Neuron (in vitro differentiated cells): ENCODE measurements at regions not wholly inside any gene's neighbourhood (a gene's known extent, or its start where the extent isn't known, plus 50 kb on each side); places are given as distances from the start of the nearest gene placed in this dataset.

ENCODE experiments used
- H2AFZ ChIP-seq: one replicate; pipeline ENCODE4 v1.6.1; 2013; ENCODE audit warnings: low read depth, mild to moderate bottlenecking, inconsistent platforms, low read length, moderate library complexity
- H3K27me3 ChIP-seq: one replicate; pipeline ENCODE4 v1.6.1; 2013; ENCODE audit warnings: low read length; ENCODE audit not compliant: insufficient read depth
- H3K36me3 ChIP-seq: one replicate; pipeline ENCODE4 v1.6.1; 2013; ENCODE audit warnings: low read length; ENCODE audit not compliant: insufficient read depth
- H3K4me1 ChIP-seq: one replicate; pipeline ENCODE4 v1.6.1; 2013; ENCODE audit warnings: low read length; ENCODE audit not compliant: insufficient read depth
- H3K4me3 ChIP-seq: 2 replicates; pipeline ENCODE4 v1.5.1; 2013; ENCODE audit warnings: mild to moderate bottlenecking, low read length, moderate library complexity
- H3K9me3 ChIP-seq: one replicate; pipeline ENCODE4 v1.6.1; 2013; ENCODE audit warnings: low read length

- peak overlapping the region; percentile 5 for H2AFZ ChIP-seq
- H3K36me3 ChIP-seq, result no peaks in the 10 kb centered on the region
- H3K27me3 ChIP-seq, result no peaks in the 10 kb centered on the region
- no peak overlapping the region for H3K4me3 ChIP-seq
- peaks cover 6% of the 10 kb centered on the region for H3K9me3 ChIP-seq
- peaks cover 14% of the 10 kb centered on the region for H3K4me1 ChIP-seq
These were observed 131.5 kb upstream of the JCAD start for GRCh38 chr10:30190577-30191552.

DNA sequence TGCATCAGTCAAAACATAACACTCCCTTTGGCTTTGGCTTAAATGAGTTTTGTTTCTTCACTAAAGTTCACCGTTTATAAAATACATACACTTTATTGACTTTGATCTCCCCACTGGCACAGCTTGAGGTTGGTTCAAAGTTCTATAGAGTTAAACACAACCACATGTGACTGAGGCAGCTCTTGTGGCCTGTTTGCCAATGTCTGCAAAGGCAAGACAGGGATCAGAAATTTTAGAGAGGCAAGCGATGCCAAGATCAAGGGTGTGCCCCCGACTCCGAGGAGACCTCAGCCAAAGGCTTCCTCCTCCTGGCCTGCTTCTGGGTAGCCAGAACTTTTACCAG lies 129.8 kb upstream of the JCAD start:
- Histone ChIP-seq H3K4me3 (no peak overlapping the region), H3K9me3 (peaks cover under 1% of the 10 kb centered on the region), H3K36me3 (no peaks in the 10 kb centered on the region), H3K27me3 (no peaks in the 10 kb centered on the region), H2AFZ (no peak overlapping the region), H3K4me1 (peaks cover 14% of the 10 kb centered on the region)

- Histone ChIP-seq H3K4me1 (peaks cover 14% of the 10 kb centered on the region), H2AFZ (no peak overlapping the region), H3K4me3 (no peak overlapping the region), H3K27me3 (no peaks in the 10 kb centered on the region), H3K9me3 (no peaks in the 10 kb centered on the region), H3K36me3 (no peaks in the 10 kb centered on the region)
These were observed 129.3 kb upstream of the JCAD start for GRCh38 chr10:30188556-30189237.

GRCh38 chr10:30188101-30188500 lies 128.7 kb upstream of the JCAD start:
- Histone ChIP-seq H3K9me3 (no peaks in the 10 kb centered on the region), H3K27me3 (no peaks in the 10 kb centered on the region), H2AFZ (no peak overlapping the region), H3K4me1 (peaks cover 14% of the 10 kb centered on the region), H3K36me3 (no peaks in the 10 kb centered on the region), H3K4me3 (no peak overlapping the region)

- H3K4me1 ChIP-seq, result peaks cover 14% of the 10 kb centered on the region
- no peak overlapping the region for H3K4me3 ChIP-seq
- no peaks in the 10 kb centered on the region for H3K36me3 ChIP-seq
- H3K9me3 ChIP-seq, result no peaks in the 10 kb centered on the region
- no peak overlapping the region for H2AFZ ChIP-seq
- no peaks in the 10 kb centered on the region for H3K27me3 ChIP-seq
These were observed 127.6 kb upstream of the JCAD start for GRCh38 chr10:30187010-30187409.

- Histone ChIP-seq H3K27me3 (no peaks in the 10 kb centered on the region), H2AFZ (no peak overlapping the region), H3K36me3 (no peaks in the 10 kb centered on the region), H3K9me3 (no peaks in the 10 kb centered on the region), H3K4me3 (no peak overlapping the region), H3K4me1 (peaks cover 12% of the 10 kb centered on the region)
These were observed 127.0 kb upstream of the JCAD start for GRCh38 chr10:30186371-30186875.

GRCh38 chr10:30185916-30186315 lies 126.5 kb upstream of the JCAD start:
- Histone ChIP-seq H3K4me3 (no peak overlapping the region), H2AFZ (no peak overlapping the region), H3K4me1 (peaks cover 7% of the 10 kb centered on the region), H3K36me3 (no peaks in the 10 kb centered on the region), H3K27me3 (no peaks in the 10 kb centered on the region), H3K9me3 (no peaks in the 10 kb centered on the region)

DNA sequence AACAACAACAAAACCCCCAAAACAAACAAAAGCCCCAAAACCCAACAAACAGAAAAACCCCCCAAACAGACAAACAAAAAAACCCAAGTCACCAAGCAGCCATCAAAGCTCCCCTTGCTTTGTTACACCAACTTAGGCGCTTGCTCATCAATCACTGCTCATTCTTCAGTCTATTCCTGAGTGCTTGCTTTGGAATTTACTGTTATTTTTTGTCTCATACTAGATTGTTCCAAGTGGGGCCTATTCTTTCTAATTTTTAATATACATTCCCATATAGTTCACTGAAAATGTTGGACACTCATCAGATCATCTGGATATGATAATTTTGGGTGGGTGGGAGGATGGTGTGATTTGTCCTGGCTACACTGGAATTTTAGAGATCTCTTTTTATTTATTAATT lies 126.0 kb upstream of the JCAD start:
- Histone ChIP-seq H3K4me1 (peaks cover 3% of the 10 kb centered on the region), H3K9me3 (no peaks in the 10 kb centered on the region), H3K36me3 (no peaks in the 10 kb centered on the region), H3K27me3 (no peaks in the 10 kb centered on the region), H3K4me3 (no peak overlapping the region), H2AFZ (no peak overlapping the region)

DNA sequence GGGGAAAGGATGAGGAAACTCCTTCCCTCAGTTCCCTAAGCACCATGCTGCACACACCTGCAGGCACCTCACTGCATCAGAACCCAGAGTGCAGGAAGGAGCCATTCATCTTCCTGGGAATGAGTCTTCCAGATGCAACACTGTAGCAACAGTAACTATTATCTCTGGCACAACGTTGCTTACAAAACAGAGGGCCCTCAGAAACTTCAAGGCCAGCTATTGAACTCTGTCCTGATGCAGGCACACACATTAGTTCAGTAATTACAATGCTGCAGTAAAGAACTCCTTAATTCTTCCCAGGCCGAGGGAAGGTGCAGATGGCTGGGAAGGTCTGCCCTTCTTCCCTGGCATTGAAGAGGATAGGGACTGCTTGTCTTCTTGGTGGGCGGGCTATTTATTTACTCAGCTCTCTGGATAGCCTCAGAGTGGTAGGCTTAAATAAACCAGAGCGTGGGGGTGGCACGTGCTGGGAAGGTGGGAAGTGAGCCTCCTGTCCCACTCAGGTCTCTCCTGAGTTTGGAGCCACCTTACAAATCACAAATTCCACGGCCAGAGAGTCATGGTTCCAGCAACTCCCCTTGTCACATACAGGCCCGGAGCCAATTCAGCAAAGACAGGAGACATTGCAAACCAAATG lies 125.1 kb upstream of the JCAD start:
- Histone ChIP-seq H3K4me3 (no peak overlapping the region), H3K27me3 (no peaks in the 10 kb centered on the region), H3K4me1 (peaks cover 3% of the 10 kb centered on the region), H2AFZ (no peak overlapping the region), H3K36me3 (no peaks in the 10 kb centered on the region), H3K9me3 (no peaks in the 10 kb centered on the region)

DNA sequence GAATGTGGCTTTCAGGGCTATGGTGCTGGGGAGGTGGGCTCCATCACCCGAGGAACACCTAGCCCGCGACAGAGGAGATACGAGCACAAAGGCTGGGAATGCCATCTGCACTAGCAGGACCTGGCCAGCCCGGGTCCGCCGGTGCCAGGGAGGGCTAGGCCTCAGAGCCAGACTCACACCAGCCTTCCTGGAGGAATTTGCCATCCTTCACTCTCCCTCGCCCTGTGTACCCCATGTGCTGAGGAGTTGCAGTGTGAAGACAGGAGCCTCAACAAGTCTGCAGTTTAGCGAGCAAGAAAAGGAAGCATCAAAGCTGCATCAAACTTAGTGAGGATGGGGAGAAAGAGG lies 123.6 kb upstream of the JCAD start:
- Histone ChIP-seq H3K36me3 (no peaks in the 10 kb centered on the region), H3K4me3 (no peak overlapping the region), H3K27me3 (no peaks in the 10 kb centered on the region), H3K9me3 (no peaks in the 10 kb centered on the region), H3K4me1 (peaks cover 5% of the 10 kb centered on the region), H2AFZ (no peak overlapping the region)

DNA sequence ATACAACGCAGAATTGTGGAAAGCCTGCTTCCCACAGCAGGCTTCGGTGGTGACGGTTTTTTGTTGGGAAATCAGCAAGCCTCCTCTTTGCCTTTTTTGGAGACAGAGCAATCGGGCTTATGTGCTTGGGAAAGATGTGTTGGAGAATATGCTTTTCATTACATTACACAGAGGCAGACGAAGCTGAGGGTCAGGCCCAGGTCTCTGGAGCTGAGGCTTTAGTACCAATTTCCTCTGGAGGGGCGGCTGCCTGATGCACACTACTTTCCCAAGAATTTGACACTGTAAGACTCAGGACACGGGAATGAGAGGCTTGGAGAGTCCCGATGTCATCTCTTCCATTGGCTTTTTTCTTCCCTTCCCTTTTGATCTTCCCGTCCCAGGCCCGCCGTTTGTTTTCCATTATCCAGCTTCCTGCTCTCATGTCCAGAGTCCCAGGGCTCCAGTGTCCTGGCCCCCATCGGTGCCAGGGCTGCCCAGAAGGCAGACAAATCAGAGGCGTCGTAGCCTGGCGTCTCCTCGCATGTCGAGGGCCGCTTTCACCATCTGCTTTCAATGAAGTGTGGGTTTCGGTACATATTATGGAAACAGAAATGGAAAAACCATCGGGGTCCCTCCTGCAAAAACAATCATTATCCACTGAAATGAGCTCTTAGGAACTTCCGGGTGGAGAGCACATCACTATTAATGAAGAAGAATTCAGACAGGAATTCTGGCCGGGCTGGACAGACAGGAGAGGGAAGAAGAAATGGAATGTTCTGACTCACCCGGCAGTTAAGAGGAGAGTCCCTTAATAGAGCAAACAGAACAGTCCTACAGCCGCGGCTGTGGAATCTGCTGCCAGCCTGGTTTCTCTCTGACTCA lies 123.0 kb upstream of the JCAD start:
- Histone ChIP-seq H3K36me3 (no peaks in the 10 kb centered on the region), H2AFZ (no peak overlapping the region), H3K9me3 (no peaks in the 10 kb centered on the region), H3K27me3 (no peaks in the 10 kb centered on the region), H3K4me1 (peaks cover 3% of the 10 kb centered on the region), H3K4me3 (no peak overlapping the region)

DNA sequence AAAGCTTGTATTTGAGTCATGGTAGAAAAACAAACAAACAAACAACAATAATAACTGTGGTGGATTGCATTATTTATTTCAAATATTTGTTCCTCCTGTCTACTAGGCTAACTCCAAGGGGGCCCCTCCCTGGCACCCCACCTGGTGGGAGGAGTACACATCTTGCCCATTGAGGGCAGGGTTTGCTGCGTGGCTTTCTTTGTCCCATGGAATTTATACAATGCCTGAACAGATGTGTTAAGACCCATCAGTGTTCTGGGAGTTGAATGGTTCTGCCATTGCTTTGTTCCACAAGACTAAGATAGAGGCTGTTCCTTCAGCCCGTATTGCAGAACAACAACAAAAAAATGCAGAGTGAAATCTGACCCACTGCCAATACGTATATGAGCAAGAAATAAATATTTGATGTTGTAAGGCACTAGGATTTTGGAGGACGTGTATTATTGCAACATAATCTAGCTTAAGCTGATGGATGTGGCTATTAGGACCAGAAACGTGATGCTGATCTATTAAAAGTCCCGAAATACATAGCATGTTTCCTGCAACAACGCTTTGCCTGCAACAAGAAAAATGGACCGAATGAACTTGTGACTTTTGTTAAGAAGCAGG lies 119.1 kb upstream of the JCAD start:
- H2AFZ ChIP-seq, result no peak overlapping the region
- H3K4me1 ChIP-seq, result peaks cover 3% of the 10 kb centered on the region
- no peak overlapping the region for H3K4me3 ChIP-seq
- no peaks in the 10 kb centered on the region for H3K9me3 ChIP-seq
- H3K27me3 ChIP-seq, result no peaks in the 10 kb centered on the region
- no peaks in the 10 kb centered on the region for H3K36me3 ChIP-seq
